ENCODE measurements at regions not wholly inside any gene's neighbourhood (a gene's known extent, or its start where the extent isn't known, plus 50 kb on each side); places are given as distances from the start of the nearest gene placed in this dataset.

- no peak for TF ChIP-seq CTCF (IDR thresholded peaks at IDR 0.05; ENCODE audit: control insufficient read depth, insufficient read depth, low read depth, low read length, missing control alignments)
Observed at GRCh38 chr3:77835921-77836320, 796.0 kb downstream of the ROBO2 start.

GRCh38 chr3:77837456-77838025 is 797.6 kb downstream of the ROBO2 start:
- DNase-seq (ENCODE audit: low read depth), result no peak
- TF ChIP-seq CTCF (IDR thresholded peaks at IDR 0.05; ENCODE audit: control insufficient read depth, insufficient read depth, low read depth, low read length, missing control alignments), result no peak
- no peak overlapping the region for H3K4me3 ChIP-seq (ENCODE audit: control insufficient read depth, low read depth, low read length)

More at GRCh38 chr3:77835921-77836320, 796.0 kb downstream of the ROBO2 start:
- DNase-seq (ENCODE audit: low read depth), result peak; percentile 18
- H3K4me3 ChIP-seq (ENCODE audit: control insufficient read depth, low read depth, low read length), result no peak overlapping the region

GRCh38 chr3:77859156-77859555 is 819.3 kb downstream of the ROBO2 start:
- TF ChIP-seq CTCF (IDR thresholded peaks at IDR 0.05; ENCODE audit: control insufficient read depth, insufficient read depth, low read depth, low read length, missing control alignments), result no peak
- no peak overlapping the region for H3K4me3 ChIP-seq (ENCODE audit: control insufficient read depth, low read depth, low read length)
- no peak for DNase-seq (ENCODE audit: low read depth)

GRCh38 chr3:77868725-77869124 is 828.8 kb downstream of the ROBO2 start:
- no peak overlapping the region for H3K4me3 ChIP-seq (ENCODE audit: control insufficient read depth, low read depth, low read length)
- DNase-seq (ENCODE audit: low read depth), result no peak
- TF ChIP-seq CTCF (IDR thresholded peaks at IDR 0.05; ENCODE audit: control insufficient read depth, insufficient read depth, low read depth, low read length, missing control alignments), result no peak

DNA sequence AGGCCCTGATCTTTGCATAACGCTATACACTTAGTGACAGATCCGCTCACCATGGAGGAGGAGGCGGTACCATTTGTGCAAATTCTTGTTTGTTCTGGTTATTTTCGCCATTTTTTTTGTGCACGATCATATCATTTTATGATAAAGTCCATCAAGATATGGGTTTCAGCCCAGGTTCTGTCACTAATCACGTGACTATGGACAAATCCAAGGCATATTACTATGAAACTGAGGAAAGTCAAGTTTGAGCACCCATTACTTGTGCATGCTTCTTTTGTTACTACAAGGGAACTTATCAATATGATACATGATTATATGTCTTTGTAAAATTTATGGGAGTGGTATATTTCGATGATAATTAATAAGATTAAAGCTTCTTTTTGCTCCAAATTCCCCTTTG is 829.5 kb downstream of the ROBO2 start:
- DNase-seq (ENCODE audit: low read depth), result no peak
- H3K4me3 ChIP-seq (ENCODE audit: control insufficient read depth, low read depth, low read length), result no peak overlapping the region
- TF ChIP-seq CTCF (IDR thresholded peaks at IDR 0.05; ENCODE audit: control insufficient read depth, insufficient read depth, low read depth, low read length, missing control alignments), result no peak

GRCh38 chr3:77871436-77871835 is 831.5 kb downstream of the ROBO2 start:
- no peak for DNase-seq (ENCODE audit: low read depth)
- TF ChIP-seq CTCF (IDR thresholded peaks at IDR 0.05; ENCODE audit: control insufficient read depth, insufficient read depth, low read depth, low read length, missing control alignments), result no peak
- H3K4me3 ChIP-seq (ENCODE audit: control insufficient read depth, low read depth, low read length), result no peak overlapping the region

DNA sequence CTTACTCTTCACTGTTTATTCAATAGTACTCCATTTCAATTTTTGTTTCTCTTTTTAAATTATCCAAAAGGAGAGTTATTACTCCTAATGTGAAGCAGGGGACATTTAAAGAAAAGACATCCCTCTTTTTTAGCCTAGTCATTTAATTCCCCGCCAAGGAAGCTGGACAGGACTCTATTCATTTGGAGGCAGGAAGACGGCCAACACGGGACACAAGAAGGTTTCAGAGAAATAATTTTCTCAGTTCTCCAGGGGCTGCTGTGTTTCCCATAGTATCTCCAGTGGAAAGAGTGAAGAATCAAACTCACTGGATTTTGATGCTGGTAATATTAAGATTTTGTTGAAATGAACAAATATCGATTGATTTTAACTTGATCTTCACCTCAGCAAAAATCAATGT is 833.7 kb downstream of the ROBO2 start:
- no peak overlapping the region for H3K4me3 ChIP-seq (ENCODE audit: control insufficient read depth, low read depth, low read length)
- DNase-seq (ENCODE audit: low read depth), result no peak
- no peak for TF ChIP-seq CTCF (IDR thresholded peaks at IDR 0.05; ENCODE audit: control insufficient read depth, insufficient read depth, low read depth, low read length, missing control alignments)

Measured in AG09309 (cell line).